ENCODE measurements at regions not wholly inside any gene's neighbourhood (a gene's known extent, or its start where the extent isn't known, plus 50 kb on each side); places are given as distances from the start of the nearest gene placed in this dataset.

DNA sequence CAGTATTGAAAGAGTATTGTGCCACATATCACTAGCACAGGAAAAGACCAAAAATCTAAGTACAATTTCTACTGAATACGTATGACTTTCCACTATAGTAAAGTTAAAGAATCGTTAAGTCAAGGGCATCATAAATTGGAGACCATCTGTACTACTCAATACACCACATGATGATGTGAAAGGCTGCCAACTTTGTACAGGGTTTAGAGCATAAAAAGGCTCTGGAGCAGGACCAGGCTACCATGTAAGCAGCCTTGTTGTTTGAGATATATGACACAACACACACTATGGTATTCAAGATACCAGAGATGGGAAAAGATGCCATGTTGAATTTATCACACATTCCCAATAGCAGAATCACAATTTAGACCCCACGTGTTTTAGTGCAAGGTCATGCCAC is 294.9 kb upstream of the TRPC5 start:
- Mint-ChIP-seq H3K4me1 (peaks cover 8% of the 10 kb centered on the region; the same call in 2 of the 3 replicates), H3K4me3 (no peak overlapping the region), H3K27me3 (ENCODE audit: insufficient read depth, low read depth, poor library complexity) (peaks cover 4% of the 10 kb centered on the region), H3K27ac (no peak overlapping the region), H3K36me3 (ENCODE audit: low read depth) (no peaks in the 10 kb centered on the region), H3K9me3 (no peaks in the 10 kb centered on the region)
- Histone ChIP-seq H3K36me3 (ENCODE audit: insufficient read depth) (no peaks in the 10 kb centered on the region), H2AFZ (no peak overlapping the region), H3K9me2 (ENCODE audit: insufficient read depth) (no peaks in the 10 kb centered on the region), H4K20me1 (replicated peaks; ENCODE audit: insufficient read depth) (no peaks in the 10 kb centered on the region), H3K27ac (ENCODE audit: low read depth) (no peak overlapping the region), H3K79me2 (replicated peaks; ENCODE audit: insufficient read depth) (no peaks in the 10 kb centered on the region), H3K4me2 (no peak overlapping the region), H3K4me3 (no peak overlapping the region), H3K27me3 (ENCODE audit: insufficient read depth) (no peaks in the 10 kb centered on the region), H3F3A (replicated peaks; ENCODE audit: low read depth) (no peaks in the 10 kb centered on the region), H3K4me1 (ENCODE audit: insufficient read depth) (no peaks in the 10 kb centered on the region)
- TF ChIP-seq POLR2AphosphoS5 (IDR thresholded peaks at IDR 0.05; ENCODE audit: low read depth) (no peak), ZNF331 (CRISPR knock-in tag; IDR thresholded peaks at IDR 0.05; ENCODE audit: low read depth) (no peak), JUNB (IDR thresholded peaks at IDR 0.05; ENCODE audit: unreplicated experiment) (no peak)
- TF ChIP-seq, protein P1, sequence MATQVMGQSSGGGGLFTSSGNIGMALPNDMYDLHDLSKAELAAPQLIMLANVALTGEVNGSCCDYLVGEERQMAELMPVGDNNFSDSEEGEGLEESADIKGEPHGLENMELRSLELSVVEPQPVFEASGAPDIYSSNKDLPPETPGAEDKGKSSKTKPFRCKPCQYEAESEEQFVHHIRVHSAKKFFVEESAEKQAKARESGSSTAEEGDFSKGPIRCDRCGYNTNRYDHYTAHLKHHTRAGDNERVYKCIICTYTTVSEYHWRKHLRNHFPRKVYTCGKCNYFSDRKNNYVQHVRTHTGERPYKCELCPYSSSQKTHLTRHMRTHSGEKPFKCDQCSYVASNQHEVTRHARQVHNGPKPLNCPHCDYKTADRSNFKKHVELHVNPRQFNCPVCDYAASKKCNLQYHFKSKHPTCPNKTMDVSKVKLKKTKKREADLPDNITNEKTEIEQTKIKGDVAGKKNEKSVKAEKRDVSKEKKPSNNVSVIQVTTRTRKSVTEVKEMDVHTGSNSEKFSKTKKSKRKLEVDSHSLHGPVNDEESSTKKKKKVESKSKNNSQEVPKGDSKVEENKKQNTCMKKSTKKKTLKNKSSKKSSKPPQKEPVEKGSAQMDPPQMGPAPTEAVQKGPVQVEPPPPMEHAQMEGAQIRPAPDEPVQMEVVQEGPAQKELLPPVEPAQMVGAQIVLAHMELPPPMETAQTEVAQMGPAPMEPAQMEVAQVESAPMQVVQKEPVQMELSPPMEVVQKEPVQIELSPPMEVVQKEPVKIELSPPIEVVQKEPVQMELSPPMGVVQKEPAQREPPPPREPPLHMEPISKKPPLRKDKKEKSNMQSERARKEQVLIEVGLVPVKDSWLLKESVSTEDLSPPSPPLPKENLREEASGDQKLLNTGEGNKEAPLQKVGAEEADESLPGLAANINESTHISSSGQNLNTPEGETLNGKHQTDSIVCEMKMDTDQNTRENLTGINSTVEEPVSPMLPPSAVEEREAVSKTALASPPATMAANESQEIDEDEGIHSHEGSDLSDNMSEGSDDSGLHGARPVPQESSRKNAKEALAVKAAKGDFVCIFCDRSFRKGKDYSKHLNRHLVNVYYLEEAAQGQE (IDR thresholded peaks at IDR 0.05; ENCODE audit: unreplicated experiment), result no peak
- ATAC-seq (no peak), DNase-seq (ENCODE audit: low spot score) (no peak)

GRCh38 chrX:112368371-112368770 is 285.8 kb upstream of the TRPC5 start:
- H3K4me1 Mint-ChIP-seq, result peaks cover 12% of the 10 kb centered on the region; the same call in 2 of the 3 replicates
- no peaks in the 10 kb centered on the region for H3K36me3 Mint-ChIP-seq (ENCODE audit: low read depth)
- no peaks in the 10 kb centered on the region for H3K27me3 Mint-ChIP-seq (ENCODE audit: insufficient read depth, low read depth, poor library complexity)
- Histone ChIP-seq H4K20me1 (replicated peaks; ENCODE audit: insufficient read depth) (no peaks in the 10 kb centered on the region), H3K4me2 (no peak overlapping the region), H3K36me3 (ENCODE audit: insufficient read depth) (no peaks in the 10 kb centered on the region), H3K9me2 (ENCODE audit: insufficient read depth) (no peaks in the 10 kb centered on the region), H3K27ac (ENCODE audit: low read depth) (no peak overlapping the region), H2AFZ (no peak overlapping the region), H3F3A (replicated peaks; ENCODE audit: low read depth) (no peaks in the 10 kb centered on the region), H3K4me3 (no peak overlapping the region), H3K4me1 (ENCODE audit: insufficient read depth) (no peaks in the 10 kb centered on the region), H3K79me2 (replicated peaks; ENCODE audit: insufficient read depth) (no peaks in the 10 kb centered on the region), H3K27me3 (ENCODE audit: insufficient read depth) (no peaks in the 10 kb centered on the region)
- ATAC-seq (peak; percentile 62), DNase-seq (ENCODE audit: low spot score) (peak; percentile 33)
- no peaks in the 10 kb centered on the region for H3K9me3 Mint-ChIP-seq
- TF ChIP-seq NANOG (IDR thresholded peaks at IDR 0.05; ENCODE audit: borderline replicate concordance) (no peak), ZNF331 (CRISPR knock-in tag; IDR thresholded peaks at IDR 0.05; ENCODE audit: low read depth) (no peak), STAT1 (IDR thresholded peaks at IDR 0.05; ENCODE audit: unreplicated experiment) (no peak), ETS1 (IDR thresholded peaks at IDR 0.05) (no peak), EZH2phosphoT487 (IDR thresholded peaks at IDR 0.05; ENCODE audit: unreplicated experiment) (no peak), JUNB (IDR thresholded peaks at IDR 0.05; ENCODE audit: unreplicated experiment) (no peak)
- TF ChIP-seq, protein P2, sequence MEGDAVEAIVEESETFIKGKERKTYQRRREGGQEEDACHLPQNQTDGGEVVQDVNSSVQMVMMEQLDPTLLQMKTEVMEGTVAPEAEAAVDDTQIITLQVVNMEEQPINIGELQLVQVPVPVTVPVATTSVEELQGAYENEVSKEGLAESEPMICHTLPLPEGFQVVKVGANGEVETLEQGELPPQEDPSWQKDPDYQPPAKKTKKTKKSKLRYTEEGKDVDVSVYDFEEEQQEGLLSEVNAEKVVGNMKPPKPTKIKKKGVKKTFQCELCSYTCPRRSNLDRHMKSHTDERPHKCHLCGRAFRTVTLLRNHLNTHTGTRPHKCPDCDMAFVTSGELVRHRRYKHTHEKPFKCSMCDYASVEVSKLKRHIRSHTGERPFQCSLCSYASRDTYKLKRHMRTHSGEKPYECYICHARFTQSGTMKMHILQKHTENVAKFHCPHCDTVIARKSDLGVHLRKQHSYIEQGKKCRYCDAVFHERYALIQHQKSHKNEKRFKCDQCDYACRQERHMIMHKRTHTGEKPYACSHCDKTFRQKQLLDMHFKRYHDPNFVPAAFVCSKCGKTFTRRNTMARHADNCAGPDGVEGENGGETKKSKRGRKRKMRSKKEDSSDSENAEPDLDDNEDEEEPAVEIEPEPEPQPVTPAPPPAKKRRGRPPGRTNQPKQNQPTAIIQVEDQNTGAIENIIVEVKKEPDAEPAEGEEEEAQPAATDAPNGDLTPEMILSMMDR (conservative IDR thresholded peaks at IDR 0.05; ENCODE audit: low read depth in 2 of 2), result peak; percentile 61 to 73
- TF ChIP-seq, protein P3, sequence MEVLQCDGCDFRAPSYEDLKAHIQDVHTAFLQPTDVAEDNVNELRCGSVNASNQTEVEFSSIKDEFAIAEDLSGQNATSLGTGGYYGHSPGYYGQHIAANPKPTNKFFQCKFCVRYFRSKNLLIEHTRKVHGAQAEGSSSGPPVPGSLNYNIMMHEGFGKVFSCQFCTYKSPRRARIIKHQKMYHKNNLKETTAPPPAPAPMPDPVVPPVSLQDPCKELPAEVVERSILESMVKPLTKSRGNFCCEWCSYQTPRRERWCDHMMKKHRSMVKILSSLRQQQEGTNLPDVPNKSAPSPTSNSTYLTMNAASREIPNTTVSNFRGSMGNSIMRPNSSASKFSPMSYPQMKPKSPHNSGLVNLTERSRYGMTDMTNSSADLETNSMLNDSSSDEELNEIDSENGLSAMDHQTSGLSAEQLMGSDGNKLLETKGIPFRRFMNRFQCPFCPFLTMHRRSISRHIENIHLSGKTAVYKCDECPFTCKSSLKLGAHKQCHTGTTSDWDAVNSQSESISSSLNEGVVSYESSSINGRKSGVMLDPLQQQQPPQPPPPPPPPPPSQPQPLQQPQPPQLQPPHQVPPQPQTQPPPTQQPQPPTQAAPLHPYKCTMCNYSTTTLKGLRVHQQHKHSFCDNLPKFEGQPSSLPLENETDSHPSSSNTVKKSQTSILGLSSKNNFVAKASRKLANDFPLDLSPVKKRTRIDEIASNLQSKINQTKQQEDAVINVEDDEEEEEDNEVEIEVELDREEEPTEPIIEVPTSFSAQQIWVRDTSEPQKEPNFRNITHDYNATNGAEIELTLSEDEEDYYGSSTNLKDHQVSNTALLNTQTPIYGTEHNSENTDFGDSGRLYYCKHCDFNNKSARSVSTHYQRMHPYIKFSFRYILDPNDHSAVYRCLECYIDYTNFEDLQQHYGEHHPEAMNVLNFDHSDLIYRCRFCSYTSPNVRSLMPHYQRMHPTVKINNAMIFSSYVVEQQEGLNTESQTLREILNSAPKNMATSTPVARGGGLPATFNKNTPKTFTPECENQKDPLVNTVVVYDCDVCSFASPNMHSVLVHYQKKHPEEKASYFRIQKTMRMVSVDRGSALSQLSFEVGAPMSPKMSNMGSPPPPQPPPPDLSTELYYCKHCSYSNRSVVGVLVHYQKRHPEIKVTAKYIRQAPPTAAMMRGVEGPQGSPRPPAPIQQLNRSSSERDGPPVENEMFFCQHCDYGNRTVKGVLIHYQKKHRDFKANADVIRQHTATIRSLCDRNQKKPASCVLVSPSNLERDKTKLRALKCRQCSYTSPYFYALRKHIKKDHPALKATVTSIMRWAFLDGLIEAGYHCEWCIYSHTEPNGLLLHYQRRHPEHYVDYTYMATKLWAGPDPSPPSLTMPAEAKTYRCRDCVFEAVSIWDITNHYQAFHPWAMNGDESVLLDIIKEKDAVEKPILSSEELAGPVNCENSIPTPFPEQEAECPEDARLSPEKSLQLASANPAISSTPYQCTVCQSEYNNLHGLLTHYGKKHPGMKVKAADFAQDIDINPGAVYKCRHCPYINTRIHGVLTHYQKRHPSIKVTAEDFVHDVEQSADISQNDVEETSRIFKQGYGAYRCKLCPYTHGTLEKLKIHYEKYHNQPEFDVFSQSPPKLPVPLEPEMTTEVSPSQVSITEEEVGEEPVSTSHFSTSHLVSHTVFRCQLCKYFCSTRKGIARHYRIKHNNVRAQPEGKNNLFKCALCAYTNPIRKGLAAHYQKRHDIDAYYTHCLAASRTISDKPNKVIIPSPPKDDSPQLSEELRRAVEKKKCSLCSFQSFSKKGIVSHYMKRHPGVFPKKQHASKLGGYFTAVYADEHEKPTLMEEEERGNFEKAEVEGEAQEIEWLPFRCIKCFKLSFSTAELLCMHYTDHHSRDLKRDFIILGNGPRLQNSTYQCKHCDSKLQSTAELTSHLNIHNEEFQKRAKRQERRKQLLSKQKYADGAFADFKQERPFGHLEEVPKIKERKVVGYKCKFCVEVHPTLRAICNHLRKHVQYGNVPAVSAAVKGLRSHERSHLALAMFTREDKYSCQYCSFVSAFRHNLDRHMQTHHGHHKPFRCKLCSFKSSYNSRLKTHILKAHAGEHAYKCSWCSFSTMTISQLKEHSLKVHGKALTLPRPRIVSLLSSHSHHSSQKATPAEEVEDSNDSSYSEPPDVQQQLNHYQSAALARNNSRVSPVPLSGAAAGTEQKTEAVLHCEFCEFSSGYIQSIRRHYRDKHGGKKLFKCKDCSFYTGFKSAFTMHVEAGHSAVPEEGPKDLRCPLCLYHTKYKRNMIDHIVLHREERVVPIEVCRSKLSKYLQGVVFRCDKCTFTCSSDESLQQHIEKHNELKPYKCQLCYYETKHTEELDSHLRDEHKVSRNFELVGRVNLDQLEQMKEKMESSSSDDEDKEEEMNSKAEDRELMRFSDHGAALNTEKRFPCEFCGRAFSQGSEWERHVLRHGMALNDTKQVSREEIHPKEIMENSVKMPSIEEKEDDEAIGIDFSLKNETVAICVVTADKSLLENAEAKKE (CRISPR knock-in tag; IDR thresholded peaks at IDR 0.05), result no peak
- no peak overlapping the region for H3K4me3 Mint-ChIP-seq
- no peak overlapping the region for H3K27ac Mint-ChIP-seq
